ENCODE measurements at regions not wholly inside any gene's neighbourhood (a gene's known extent, or its start where the extent isn't known, plus 50 kb on each side); places are given as distances from the start of the nearest gene placed in this dataset.

DNA sequence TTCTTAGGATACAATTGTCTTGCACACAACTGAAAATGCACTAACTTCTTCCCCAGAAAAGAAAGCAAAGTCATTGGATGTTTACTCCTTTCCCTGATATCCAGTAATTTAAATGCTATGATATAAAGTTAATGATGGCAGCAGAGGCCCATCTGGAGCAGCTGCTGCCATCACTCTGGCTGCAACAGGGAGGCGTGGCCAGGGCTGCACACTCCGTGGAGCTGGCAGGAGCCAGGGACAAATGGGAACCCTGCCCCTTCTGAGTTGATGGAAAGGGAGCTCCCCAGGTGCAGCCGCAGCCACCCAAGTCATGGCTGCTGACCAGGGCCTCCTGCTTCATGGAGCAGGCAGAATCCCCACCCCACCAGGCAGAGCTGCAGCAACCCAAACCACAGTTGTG lies 72.6 kb upstream of the ALDH1A3 start:
- no peak overlapping the region for H3K27ac Mint-ChIP-seq (ENCODE audit: unreplicated experiment)
- DNase-seq (ENCODE audit: low spot score): no peak
- TF ChIP-seq CTCF (IDR thresholded peaks at IDR 0.05; ENCODE audit: unreplicated experiment): no peak
- peaks cover 6% of the 10 kb centered on the region for H3K36me3 Mint-ChIP-seq (ENCODE audit: low read depth, unreplicated experiment)
- peaks cover 5% of the 10 kb centered on the region for H3K9me3 Mint-ChIP-seq (ENCODE audit: unreplicated experiment)
- H3K4me3 Mint-ChIP-seq (ENCODE audit: unreplicated experiment): no peak overlapping the region
- H3K4me1 Mint-ChIP-seq (ENCODE audit: unreplicated experiment): peaks cover 7% of the 10 kb centered on the region
- peaks cover 8% of the 10 kb centered on the region for H3K27me3 Mint-ChIP-seq (ENCODE audit: unreplicated experiment)

DNA sequence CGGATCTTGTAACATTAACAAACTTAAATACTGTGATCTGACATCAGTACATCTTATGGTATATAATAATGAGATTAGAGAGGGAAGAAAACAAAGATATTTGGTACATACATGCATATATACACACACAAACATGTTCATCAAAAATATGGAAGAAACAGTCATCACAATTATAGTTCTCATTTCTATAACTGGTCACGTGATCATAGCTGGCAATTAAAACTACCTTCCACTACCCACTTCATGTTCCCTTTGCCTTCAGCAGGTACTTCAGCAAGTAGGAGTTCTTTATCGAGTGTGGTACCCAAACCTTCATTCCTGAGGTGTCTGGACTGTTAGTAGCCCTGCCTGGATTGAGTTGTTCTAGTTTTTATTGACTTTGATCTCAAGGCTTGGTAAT lies 70.9 kb upstream of the ALDH1A3 start:
- no peak overlapping the region for H3K4me3 Mint-ChIP-seq (ENCODE audit: unreplicated experiment)

DNA sequence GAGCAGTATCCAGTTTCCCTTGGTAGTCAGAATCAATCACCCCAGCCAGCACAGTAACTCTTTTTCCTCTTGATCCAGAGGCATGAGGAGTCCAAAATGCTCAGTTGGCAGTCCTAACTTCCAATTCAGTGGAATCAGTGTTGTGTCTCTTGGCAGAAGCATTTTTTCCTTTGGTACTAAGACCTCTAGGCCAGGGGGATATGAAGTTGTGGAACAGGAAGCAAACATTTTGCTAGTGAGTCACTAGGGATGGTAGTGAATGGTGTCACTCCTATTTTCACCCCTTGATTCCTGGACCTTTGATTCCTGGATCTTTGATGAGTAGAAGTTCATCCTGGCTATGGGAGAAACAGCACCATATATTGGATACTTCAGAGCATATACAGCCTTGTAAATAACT lies 70.5 kb upstream of the ALDH1A3 start:
- Mint-ChIP-seq H3K36me3 (ENCODE audit: low read depth, unreplicated experiment) (peaks cover 6% of the 10 kb centered on the region), H3K27ac (ENCODE audit: unreplicated experiment) (no peak overlapping the region), H3K4me3 (ENCODE audit: unreplicated experiment) (no peak overlapping the region), H3K4me1 (ENCODE audit: unreplicated experiment) (peaks cover under 1% of the 10 kb centered on the region), H3K9me3 (ENCODE audit: unreplicated experiment) (peaks cover 5% of the 10 kb centered on the region), H3K27me3 (ENCODE audit: unreplicated experiment) (peaks cover 6% of the 10 kb centered on the region)
- DNase-seq (ENCODE audit: low spot score): no peak
- no peak for TF ChIP-seq CTCF (IDR thresholded peaks at IDR 0.05; ENCODE audit: unreplicated experiment)

More for the DNA sequence above, 70.9 kb upstream of the ALDH1A3 start:
- H3K9me3 Mint-ChIP-seq (ENCODE audit: unreplicated experiment): peaks cover 5% of the 10 kb centered on the region
- peak overlapping the region; percentile 22 for H3K27ac Mint-ChIP-seq (ENCODE audit: unreplicated experiment)
- no peak for TF ChIP-seq CTCF (IDR thresholded peaks at IDR 0.05; ENCODE audit: unreplicated experiment)
- peaks cover 3% of the 10 kb centered on the region for H3K4me1 Mint-ChIP-seq (ENCODE audit: unreplicated experiment)
- peaks cover 8% of the 10 kb centered on the region for H3K27me3 Mint-ChIP-seq (ENCODE audit: unreplicated experiment)
- peaks cover 6% of the 10 kb centered on the region for H3K36me3 Mint-ChIP-seq (ENCODE audit: low read depth, unreplicated experiment)
- DNase-seq (ENCODE audit: low spot score): no peak

- no peak overlapping the region for H3K27ac Mint-ChIP-seq (ENCODE audit: unreplicated experiment)
- TF ChIP-seq CTCF (IDR thresholded peaks at IDR 0.05; ENCODE audit: unreplicated experiment): no peak
- DNase-seq (ENCODE audit: low spot score): no peak
- no peaks in the 10 kb centered on the region for H3K4me1 Mint-ChIP-seq (ENCODE audit: unreplicated experiment)
- H3K27me3 Mint-ChIP-seq (ENCODE audit: unreplicated experiment): peaks cover 6% of the 10 kb centered on the region
- H3K4me3 Mint-ChIP-seq (ENCODE audit: unreplicated experiment): no peak overlapping the region
- peaks cover 6% of the 10 kb centered on the region for H3K36me3 Mint-ChIP-seq (ENCODE audit: low read depth, unreplicated experiment)
- peaks cover 5% of the 10 kb centered on the region for H3K9me3 Mint-ChIP-seq (ENCODE audit: unreplicated experiment)
These were observed 70.0 kb upstream of the ALDH1A3 start for GRCh38 chr15:100809587-100809986.

DNA sequence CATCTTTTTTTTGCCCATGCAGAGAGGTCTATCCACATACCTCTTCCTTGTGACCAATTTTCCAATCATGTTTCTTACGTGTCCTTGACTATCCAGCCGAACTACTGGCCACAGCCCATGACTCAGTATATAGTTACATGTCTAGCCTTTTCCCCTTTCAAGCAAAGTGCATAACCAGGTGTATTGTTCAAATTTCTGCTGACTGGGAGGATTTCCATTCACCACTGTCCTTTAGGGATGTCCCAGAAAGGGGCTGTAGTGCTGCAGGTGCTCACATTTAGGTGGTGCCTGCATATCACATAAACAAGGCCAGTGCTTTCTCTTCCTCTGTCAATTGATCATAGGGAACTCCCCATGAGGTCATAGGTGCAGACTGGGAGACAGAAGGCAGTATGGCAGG lies 69.4 kb upstream of the ALDH1A3 start:
- Mint-ChIP-seq H3K27ac (ENCODE audit: unreplicated experiment) (no peak overlapping the region), H3K4me3 (ENCODE audit: unreplicated experiment) (no peak overlapping the region), H3K9me3 (ENCODE audit: unreplicated experiment) (peaks cover 11% of the 10 kb centered on the region), H3K36me3 (ENCODE audit: low read depth, unreplicated experiment) (peaks cover 6% of the 10 kb centered on the region), H3K27me3 (ENCODE audit: unreplicated experiment) (peaks cover 6% of the 10 kb centered on the region), H3K4me1 (ENCODE audit: unreplicated experiment) (no peaks in the 10 kb centered on the region)
- no peak for DNase-seq (ENCODE audit: low spot score)
- no peak for TF ChIP-seq CTCF (IDR thresholded peaks at IDR 0.05; ENCODE audit: unreplicated experiment)

All from endothelial cell (in vitro differentiated cells).